CD1c-positive myeloid dendritic cell (primary cell): ENCODE measurements at regions not wholly inside any gene's neighbourhood (a gene's known extent, or its start where the extent isn't known, plus 50 kb on each side); places are given as distances from the start of the nearest gene placed in this dataset.
"Not testable (repeated sequence)": the region's sequence is repeated elsewhere in the genome, so short reads cannot be mapped to it uniquely, and the experiment has no call there.

Experiments
- DNase-seq: peaks from one replicate; pipeline ENCODE4 v3.0.0-alpha.2; 2016; ENCODE audit errors: extremely low spot score

DNA sequence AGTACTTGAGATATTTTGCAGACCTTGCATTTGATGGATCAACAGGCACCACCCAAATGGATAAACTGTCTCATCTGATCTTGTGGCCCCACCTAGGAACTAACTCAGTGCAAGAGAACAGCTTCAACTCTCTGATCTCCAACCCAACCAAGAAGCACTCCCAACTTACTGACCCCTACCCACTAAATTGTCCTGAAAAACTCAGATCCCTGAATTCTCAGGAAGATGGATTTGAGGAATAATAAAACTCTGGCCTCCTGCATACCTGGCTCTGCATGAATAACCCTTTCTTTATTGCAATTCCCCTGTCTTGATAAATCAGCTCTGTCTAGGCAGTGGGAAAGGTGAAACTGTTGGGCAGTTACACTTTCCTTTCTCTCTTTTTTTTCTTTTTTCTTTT is 247.9 kb downstream of the ZPLD1 start:
- DNase-seq: no peak

GRCh38 chr3:102686792-102687191 is 252.0 kb downstream of the ZPLD1 start:
- DNase-seq: no peak

DNA sequence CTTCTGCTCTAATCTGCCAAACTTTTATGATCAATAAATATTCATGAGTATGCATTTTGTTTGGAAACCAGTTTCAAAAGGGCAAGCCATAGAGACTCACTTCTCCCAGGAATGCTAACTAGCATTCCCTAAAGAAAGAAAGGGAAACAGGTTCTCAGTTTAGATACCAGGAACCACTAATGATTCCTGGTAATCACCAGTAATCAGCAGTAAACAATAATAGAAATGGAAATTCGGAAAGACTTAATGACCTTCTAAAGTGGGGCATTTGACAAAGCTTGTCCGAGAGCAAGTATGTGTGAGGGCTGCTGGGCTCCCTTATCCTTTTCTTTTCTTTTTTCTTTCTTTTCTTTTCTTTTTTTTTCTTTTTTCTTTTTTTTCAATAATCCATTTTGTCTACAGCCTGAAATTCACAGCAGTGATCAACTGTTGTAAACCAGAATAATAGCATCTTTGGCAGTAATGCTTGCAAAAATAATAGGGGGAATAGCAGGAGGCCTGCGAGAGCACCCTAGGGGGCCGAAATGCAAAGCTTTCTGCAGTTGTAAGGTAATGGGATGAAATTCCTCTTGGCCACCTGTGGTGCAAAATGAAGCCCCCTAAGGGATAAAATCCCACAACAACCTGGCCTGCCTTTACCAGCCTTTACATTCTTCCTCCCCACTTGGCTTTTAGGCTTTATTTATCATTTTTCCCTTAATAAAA is 253.2 kb downstream of the ZPLD1 start:
- no peak for DNase-seq

DNA sequence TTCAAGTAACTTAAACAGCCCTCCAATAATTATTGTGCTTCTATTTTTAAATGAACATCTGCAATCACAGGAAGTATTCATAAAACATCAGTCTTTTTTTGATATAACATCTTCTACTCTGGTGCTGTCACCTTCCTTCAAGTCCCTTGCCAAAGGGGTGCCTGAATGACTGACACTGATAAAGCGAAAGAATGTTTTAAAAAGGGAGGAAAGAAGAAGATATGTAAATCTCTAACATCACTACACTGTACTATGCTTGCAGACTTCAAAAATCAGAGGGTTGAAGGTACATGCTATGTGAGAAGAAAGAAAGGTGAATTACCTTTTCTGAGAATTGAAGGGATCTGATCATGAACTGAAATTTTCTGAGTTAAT is 253.7 kb downstream of the ZPLD1 start:
- DNase-seq: no peak

DNA sequence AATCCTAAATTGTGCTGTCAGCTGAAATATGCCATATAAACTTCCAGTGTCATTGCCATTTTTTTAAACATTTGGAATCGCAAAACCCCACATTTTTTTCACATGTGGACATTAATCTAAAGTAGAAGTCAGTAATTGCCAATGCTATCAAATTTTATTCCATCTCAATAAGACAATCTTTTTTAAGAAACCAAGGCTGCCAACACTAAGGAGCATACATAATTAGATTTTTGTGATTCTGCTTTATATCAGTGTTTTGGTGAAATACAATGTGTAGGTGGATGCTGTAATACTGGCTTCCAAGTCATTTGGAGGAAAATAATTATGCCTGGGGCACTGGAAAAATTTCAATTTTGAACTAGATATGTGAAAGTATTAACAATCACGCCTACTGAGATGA is 256.7 kb downstream of the ZPLD1 start:
- DNase-seq: no peak

DNA sequence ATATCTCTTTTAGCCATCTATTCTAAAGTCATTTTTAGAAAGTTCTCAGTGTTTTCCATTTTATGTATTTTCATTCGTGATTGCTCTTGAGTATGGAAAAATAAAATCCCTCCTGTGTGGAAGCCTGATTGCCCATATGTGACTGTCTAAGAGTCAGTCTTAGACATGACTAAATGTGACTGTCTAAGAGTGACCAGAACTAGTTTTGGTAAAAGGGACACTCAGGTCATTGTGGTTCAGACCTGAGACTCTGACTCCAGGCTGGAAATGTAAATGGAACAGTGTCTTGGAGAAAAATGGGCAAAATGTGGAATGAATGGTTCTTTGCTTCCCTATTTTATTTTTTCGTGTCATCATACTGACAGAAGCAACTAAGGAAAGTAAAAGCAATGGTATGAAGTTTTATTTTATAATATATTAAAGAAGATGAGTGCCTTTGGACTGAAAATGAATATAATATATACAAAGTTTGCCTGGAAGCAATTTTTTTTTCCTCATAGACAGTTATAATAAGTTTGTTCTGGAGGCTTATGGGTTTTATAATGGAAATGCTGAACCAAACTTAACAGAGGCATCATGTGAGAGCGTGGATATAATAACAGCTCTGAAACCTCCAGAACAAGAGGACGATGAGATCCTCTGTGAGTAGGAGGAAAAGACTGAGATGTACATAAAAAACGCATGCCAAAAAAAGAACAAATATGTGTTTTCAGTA is 264.4 kb downstream of the ZPLD1 start:
- no peak for DNase-seq

GRCh38 chr3:102699819-102700140 is 265.0 kb downstream of the ZPLD1 start:
- DNase-seq: no peak

DNA sequence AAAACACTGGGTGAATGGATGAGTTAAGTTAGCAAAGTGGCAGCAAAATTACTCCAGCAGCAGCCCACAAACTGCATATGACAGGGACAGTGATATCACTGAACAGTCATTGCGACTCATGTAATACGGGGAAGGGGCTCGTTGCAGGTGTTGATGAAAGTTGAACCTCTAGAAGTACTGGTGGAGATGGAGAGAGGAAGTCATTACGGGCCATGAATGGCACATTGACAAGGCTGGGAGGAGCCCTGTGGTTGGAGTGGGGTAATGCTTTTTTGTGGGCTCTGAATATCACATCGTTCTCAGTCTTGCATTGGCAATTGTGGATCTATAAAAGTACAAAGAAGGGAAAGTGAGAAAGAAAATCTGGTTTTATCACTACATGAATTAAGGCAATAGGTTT is 278.1 kb downstream of the ZPLD1 start:
- no peak for DNase-seq

DNA sequence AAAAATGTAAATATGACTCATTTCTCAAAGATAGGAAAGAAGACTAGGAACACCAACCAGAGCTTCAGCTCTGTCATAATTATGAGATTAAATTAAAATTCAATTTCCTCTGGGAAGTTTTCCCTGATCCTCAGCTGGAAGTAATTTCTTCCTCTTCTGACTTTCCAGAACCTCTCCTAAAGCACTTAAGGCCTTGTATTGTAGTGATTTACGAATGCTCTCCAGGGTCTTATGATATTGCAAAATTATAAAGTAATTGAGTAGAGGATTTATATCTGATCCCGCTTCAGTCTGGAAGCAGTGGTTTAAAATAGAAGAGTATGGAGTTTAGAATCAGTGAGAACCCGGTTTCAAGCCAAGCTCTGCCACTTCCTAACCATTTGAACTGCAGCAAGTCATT is 279.8 kb downstream of the ZPLD1 start:
- DNase-seq: no peak

DNA sequence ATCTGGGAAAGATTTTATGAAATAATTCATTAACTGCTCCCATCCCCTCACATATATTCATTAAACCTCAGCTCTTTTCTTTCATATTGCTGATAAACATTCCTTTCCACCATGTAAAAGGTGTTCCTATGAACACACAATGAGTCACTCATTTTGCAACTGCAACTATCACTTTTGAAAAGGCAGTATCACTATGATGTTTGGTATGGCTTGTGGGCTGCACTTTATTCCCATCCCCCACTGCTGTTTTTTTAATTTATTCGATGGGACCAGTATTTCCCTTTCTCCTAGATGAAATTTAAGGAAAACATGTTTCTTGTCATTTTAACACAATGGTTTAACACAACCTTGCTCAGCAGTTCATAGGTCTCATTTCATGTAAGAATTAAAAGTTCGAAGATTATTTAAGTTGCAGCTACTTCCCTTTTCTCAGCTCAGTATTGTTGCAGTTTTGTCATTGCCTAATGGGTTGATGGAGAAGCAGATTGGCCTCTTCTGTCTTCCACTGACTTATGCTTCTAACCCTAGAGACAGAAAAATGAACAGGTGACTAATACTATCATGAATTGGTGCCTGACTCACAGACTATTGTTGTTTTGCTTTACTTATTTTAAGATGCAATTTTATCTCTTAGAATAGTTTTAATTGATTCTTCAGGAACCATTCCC is 280.3 kb downstream of the ZPLD1 start:
- DNase-seq: no peak

GRCh38 chr3:102718651-102719050 is 283.8 kb downstream of the ZPLD1 start:
- no peak for DNase-seq

GRCh38 chr3:102722317-102722716 is 287.5 kb downstream of the ZPLD1 start:
- DNase-seq: no peak

DNA sequence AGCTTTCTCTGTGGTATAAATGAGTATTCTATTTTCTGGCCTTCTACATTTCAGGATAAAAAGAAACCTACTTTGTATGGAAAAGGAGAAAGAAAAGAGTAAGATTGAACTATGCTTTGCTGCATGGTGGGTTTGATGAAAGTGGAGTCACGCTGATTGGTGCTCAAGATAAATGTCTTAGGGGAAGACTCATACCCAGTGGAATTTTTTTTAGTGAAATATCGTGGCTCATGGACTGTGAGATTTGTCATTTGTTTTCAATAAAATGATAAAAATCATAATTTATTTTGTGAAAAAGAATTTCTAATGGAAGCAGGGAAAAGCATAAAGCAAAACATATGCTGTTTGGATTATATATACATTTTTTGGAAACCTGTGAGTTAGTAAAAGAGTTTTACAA is 292.5 kb downstream of the ZPLD1 start:
- DNase-seq: no peak

GRCh38 chr3:102732581-102732980 is 297.8 kb downstream of the ZPLD1 start:
- DNase-seq: not testable (repeated sequence)

DNA sequence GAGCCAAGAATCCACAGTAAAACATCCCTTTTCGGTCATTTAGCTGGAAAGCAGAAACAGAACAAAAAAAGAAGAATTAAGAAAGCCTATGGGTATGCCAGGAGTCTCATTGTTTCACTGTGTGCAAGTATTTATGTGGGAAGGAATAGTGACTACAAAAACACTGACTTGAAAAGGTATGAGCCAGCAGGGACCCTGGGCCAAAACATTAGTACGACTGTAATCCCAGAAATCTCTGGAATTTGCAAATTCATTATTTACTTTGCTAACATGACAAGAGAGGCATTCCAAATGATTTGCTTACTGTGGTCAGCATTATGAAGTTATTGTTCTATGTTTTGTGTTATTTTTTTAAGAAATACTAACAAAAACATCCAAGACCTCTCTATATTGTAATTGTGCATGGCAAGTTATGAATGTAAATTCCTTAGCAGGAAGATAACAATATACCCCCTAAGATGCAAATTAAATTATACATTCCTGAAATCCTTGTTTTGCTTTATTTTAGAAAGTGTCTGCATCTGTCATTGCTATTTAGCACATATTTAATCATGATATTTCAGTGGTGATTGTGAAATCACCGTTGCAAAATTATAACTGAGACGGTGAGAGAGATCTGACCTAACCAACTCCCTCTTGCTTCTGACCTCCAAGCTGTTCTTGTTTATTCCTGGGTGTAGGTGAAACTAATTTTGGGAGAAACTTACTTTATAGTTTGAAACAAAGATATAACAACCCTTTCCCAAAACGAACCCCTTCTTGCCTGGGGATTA is 299.2 kb downstream of the ZPLD1 start:
- no peak for DNase-seq

DNA sequence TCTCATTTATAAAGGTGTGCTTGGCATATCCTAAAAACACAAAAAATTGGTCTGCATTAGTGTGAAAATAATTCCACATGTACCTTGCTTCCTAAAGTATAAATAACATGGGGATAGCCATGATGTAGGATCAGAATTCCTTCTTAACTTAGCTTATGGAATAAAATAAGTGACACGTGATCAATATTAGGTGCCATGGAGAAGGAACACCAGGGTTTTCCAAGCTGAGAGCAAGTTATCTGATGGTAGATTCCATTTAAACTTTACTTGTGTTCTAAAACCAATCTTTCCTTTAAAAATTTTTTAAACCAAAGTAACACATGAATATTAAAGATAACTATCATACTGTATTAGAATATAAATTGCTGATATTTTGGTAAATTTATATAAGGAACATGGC is 300.5 kb downstream of the ZPLD1 start:
- DNase-seq: no peak

GRCh38 chr3:102736288-102736974 is 301.6 kb downstream of the ZPLD1 start:
- no peak for DNase-seq

- no peak for DNase-seq
Observed at GRCh38 chr3:102736975-102737304, 302.1 kb downstream of the ZPLD1 start.

- no peak for DNase-seq
Observed at GRCh38 chr3:102737353-102737752, 302.5 kb downstream of the ZPLD1 start.

GRCh38 chr3:102741105-102741504 is 306.3 kb downstream of the ZPLD1 start:
- no peak for DNase-seq

DNA sequence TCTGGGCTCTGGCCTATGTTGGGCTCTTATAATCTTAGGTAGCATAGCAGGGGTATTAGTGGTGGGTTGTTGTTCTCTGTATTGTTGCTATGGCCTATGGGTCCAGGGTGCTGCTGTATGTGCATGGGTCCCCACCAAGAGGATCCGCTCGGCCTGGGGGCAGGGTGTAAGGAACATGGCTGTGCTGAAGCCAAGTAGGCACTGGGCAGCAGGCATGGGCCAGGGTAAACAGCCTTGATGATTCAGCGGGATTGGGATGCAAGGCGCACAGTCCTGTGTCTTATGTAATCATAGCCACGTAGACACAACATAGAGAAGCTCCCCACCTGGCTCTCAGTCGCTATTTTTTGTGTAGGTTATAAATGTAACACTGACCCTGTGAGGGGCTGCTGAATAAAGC is 306.9 kb downstream of the ZPLD1 start:
- DNase-seq: no peak

DNA sequence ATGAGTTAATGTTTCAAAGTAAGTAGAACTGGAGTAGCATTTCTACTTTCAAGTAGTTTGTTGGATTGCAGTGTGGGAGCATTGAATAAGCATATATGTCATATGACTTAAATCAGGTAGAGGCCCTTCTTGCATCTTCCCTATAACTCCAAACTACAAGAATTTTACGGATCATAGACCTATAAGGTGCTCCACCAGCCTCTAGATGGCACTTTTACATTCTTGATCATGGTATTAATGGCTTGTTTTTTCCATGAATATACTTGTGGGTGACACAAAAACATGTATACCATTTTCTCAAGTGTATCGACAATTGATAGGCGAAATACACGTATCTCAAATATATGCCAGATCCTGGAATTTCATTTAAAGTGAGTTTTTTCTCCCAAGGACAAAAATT is 311.1 kb downstream of the ZPLD1 start:
- no peak for DNase-seq
